HCT116 (cell line): ENCODE measurements at regions not wholly inside any gene's neighbourhood (a gene's known extent, or its start where the extent isn't known, plus 50 kb on each side); places are given as distances from the start of the nearest gene placed in this dataset.

Experiments
- ATAC-seq: fragments of 200-7000 bp; cut with Tn5 transposase; 2 replicates; pipeline ENCODE4 v1.9.1; 2020; ENCODE audit warnings: mild to moderate bottlenecking, moderate library complexity
- BruUV-seq: library from RNA; stranded (reverse); fragments of 400-500 nt; replicated peaks from 2 replicates; lab custom pipeline; 2021; lab: Mats Ljungman, UMichigan
- CTCF ChIA-PET: fragments of 300-600 bp; sonication (Branson Sonifier 250); formaldehyde crosslinking; loops from one replicate; lab custom pipeline; 2021; ENCODE audit warnings: antibody characterized with exemption; lab: Charles Lee
- POLR2A ChIA-PET: fragments of 300-600, 350-600 bp; sonication (Branson Sonifier 250); formaldehyde crosslinking; loops from one replicate; lab custom pipeline; 2021; ENCODE audit warnings: antibody characterized with exemption; lab: Charles Lee
- RAD21 ChIA-PET, 2 experiments: fragments of 300-600 bp; sonication (Branson Sonifier 250); formaldehyde crosslinking; loops; one replicate each; lab custom pipeline; 2023; ENCODE audit warnings: low total read pairs in 2 of 2; ENCODE audit not compliant: uncharacterized antibody in 2 of 2, unreplicated experiment in 2 of 2, low non-redundant PET in 1 of 2; lab: Charles Lee
- DNase-seq: peaks from one replicate; pipeline ENCODE4 v3.0.0-alpha.2; 2010; ENCODE audit warnings: low read depth, low spot score
- H2AFZ ChIP-seq: fragments of 200-600 bp; shearing (Covaris generic), sonication (generic); 2 replicates; pipeline ENCODE4 v1.6.1; 2017; ENCODE audit warnings: low read depth, mixed run types, mixed read lengths, antibody characterized with exemption, low read length; ENCODE audit not compliant: poor library complexity, severe bottlenecking
- H3K27ac ChIP-seq: 2 replicates; pipeline ENCODE4 v1.5.1; 2012; ENCODE audit warnings: low read depth, low read length
- H3K27me3 ChIP-seq: fragments of 200-600 bp; sonication (generic); 2 replicates; pipeline ENCODE4 v1.6.1; 2016; ENCODE audit warnings: mixed run types, low read length, mixed read lengths; ENCODE audit not compliant: insufficient read depth
- H3K36me3 ChIP-seq, 2 experiments: fragments of 200-500 bp in 1 of 2; fragments of 200-600 bp in 1 of 2; sonication (Bioruptor generic) in 1 of 2; sonication (generic) in 1 of 2; 2 replicates each; pipeline versions ENCODE4 v1.5.1 to v1.6.1; 2014 to 2016; ENCODE audit warnings: low read length in 2 of 2, inconsistent platforms in 1 of 2, mixed read lengths in 1 of 2, mixed run types in 1 of 2; ENCODE audit not compliant: insufficient read depth in 2 of 2, control insufficient read depth in 1 of 2
- H3K4me1 ChIP-seq, 2 experiments: fragments of 200-600 bp in 1 of 2; sonication (generic) in 1 of 2; 2 replicates each; pipeline versions ENCODE4 v1.5.1 to v1.6.1; 2012 to 2017; ENCODE audit warnings: low read length in 2 of 2, inconsistent platforms in 1 of 2, mild to moderate bottlenecking in 1 of 2, mixed read lengths in 1 of 2, mixed run types in 1 of 2, moderate library complexity in 1 of 2; ENCODE audit not compliant: insufficient read depth in 2 of 2, control insufficient read depth in 1 of 2
- H3K4me2 ChIP-seq: fragments of 200-600 bp; sonication (generic); 2 replicates; pipeline ENCODE4 v1.6.1; 2017; ENCODE audit warnings: mixed run types, low read length, mixed read lengths
- H3K4me3 ChIP-seq, 2 experiments: fragments of 200-600 bp in 1 of 2; sonication (generic) in 1 of 2; replicated peaks in 1 of 2; 2 replicates each; pipeline ENCODE4 v1.5.1; 2011 to 2016; ENCODE audit warnings: low read length in 2 of 2, control low read depth in 1 of 2, low read depth in 1 of 2, mild to moderate bottlenecking in 1 of 2, mixed read lengths in 1 of 2, mixed run types in 1 of 2
- H3K79me2 ChIP-seq: fragments of 200-600 bp; sonication (generic); 2 replicates; pipeline ENCODE4 v1.6.1; 2017; ENCODE audit warnings: mild to moderate bottlenecking, mixed run types, low read length, moderate library complexity, mixed read lengths; ENCODE audit not compliant: insufficient read depth
- H3K9ac ChIP-seq: fragments of 200-600 bp; sonication (generic); 2 replicates; pipeline ENCODE4 v1.6.1; 2016; ENCODE audit warnings: low read length, mixed read lengths
- H3K9me2 ChIP-seq: fragments of 200-600 bp; sonication (generic), shearing (Covaris generic); 2 replicates; pipeline ENCODE4 v1.6.1; 2017; ENCODE audit warnings: mixed run types, mild to moderate bottlenecking, moderate library complexity; ENCODE audit not compliant: insufficient read depth
- H3K9me3 ChIP-seq, 2 experiments: fragments of 200-500 bp in 1 of 2; fragments of 200-600 bp in 1 of 2; sonication (Bioruptor generic) in 1 of 2; sonication (generic) in 1 of 2; 2 replicates each; pipeline ENCODE4 v1.6.1; 2014 to 2017; ENCODE audit warnings: low read length in 2 of 2, mixed read lengths in 2 of 2, inconsistent platforms in 1 of 2, low read depth in 1 of 2, mild to moderate bottlenecking in 1 of 2, mixed run types in 1 of 2, moderate library complexity in 1 of 2; ENCODE audit not compliant: control insufficient read depth in 1 of 2, insufficient read depth in 1 of 2
- H4K20me1 ChIP-seq: fragments of 200-600 bp; sonication (generic), shearing (Covaris generic); 2 replicates; pipeline ENCODE4 v1.6.1; 2017; ENCODE audit warnings: mixed run types, mild to moderate bottlenecking, moderate library complexity; ENCODE audit not compliant: insufficient read depth
- CBX3 ChIP-seq: IDR thresholded peaks from 2 replicates; pipeline ENCODE4 v1.6.1; 2012; ENCODE audit warnings: low read depth
- CEBPB ChIP-seq: IDR thresholded peaks from 2 replicates; pipeline ENCODE4 v1.6.1; 2012; ENCODE audit warnings: low read depth
- EGR1 ChIP-seq: IDR thresholded peaks from 2 replicates; pipeline ENCODE4 v1.6.1; 2012; ENCODE audit warnings: low read depth
- ELF1 ChIP-seq: IDR thresholded peaks from 2 replicates; pipeline ENCODE4 v1.6.1; 2012; ENCODE audit warnings: low read depth, borderline replicate concordance
- EZH2 ChIP-seq: fragments of 200-600 bp; sonication (generic); IDR thresholded peaks from 2 replicates; pipeline ENCODE4 v1.6.1; 2017; ENCODE audit warnings: antibody characterized with exemption, mixed run types
- EZH2phosphoT487 ChIP-seq: fragments of 200-600 bp; IDR thresholded peaks from 2 replicates; pipeline ENCODE4 v1.6.1; 2018; ENCODE audit warnings: antibody characterized with exemption, borderline replicate concordance
- FOSL1 ChIP-seq: IDR thresholded peaks from 2 replicates; pipeline ENCODE4 v1.6.1; 2012; ENCODE audit warnings: low read depth
- JUND ChIP-seq: IDR thresholded peaks from 2 replicates; pipeline ENCODE4 v1.6.1; 2012
- POLR2AphosphoS5 ChIP-seq: IDR thresholded peaks from 2 replicates; pipeline ENCODE4 v1.6.1; 2011; ENCODE audit warnings: mild to moderate bottlenecking, low read depth, low read length, moderate library complexity
- RAD21 ChIP-seq: IDR thresholded peaks from 2 replicates; pipeline ENCODE4 v1.6.1; 2012; ENCODE audit warnings: low read depth, mild to moderate bottlenecking
- SIN3A ChIP-seq: IDR thresholded peaks from 2 replicates; pipeline ENCODE4 v1.6.1; 2012; ENCODE audit warnings: low read depth
- SP1 ChIP-seq: IDR thresholded peaks from 2 replicates; pipeline ENCODE4 v1.6.1; 2012; ENCODE audit warnings: low read depth
- SRF ChIP-seq: IDR thresholded peaks from 2 replicates; pipeline ENCODE4 v1.6.1; 2012; ENCODE audit warnings: low read depth
- ZFX ChIP-seq: fragments of 450-650 bp; IDR thresholded peaks from 2 replicates; pipeline ENCODE4 v1.6.1; 2017
- ZNF274 ChIP-seq: fragments of 200-500 bp; sonication (Bioruptor generic); IDR thresholded peaks from 2 replicates; pipeline ENCODE4 v1.6.1; 2014; ENCODE audit warnings: mild to moderate bottlenecking, low read depth, low read length, inconsistent platforms
- intact Hi-C: fragments of 100-400 bp; cut with micrococcal nuclease; formaldehyde crosslinking; loops from 2 replicates; pipeline ENCODE4 v1.10.0; 2022
- TF ChIP-seq, protein P1 (sequence below), 3 experiments: fragments of 200-600 bp in 1 of 3; sonication (generic) in 1 of 3; IDR thresholded peaks in 2 of 3; conservative IDR thresholded peaks in 1 of 3; 2 replicates each; pipeline ENCODE4 v1.5.1; 2012 to 2017; ENCODE audit warnings: low read depth in 2 of 3, low read length in 2 of 3, antibody characterized with exemption in 1 of 3, borderline replicate concordance in 1 of 3, control low read depth in 1 of 3, mild to moderate bottlenecking in 1 of 3, mixed read lengths in 1 of 3, mixed run types in 1 of 3, moderate library complexity in 1 of 3; ENCODE audit not compliant: insufficient read depth in 1 of 3
- TF ChIP-seq, protein P2 (sequence below): IDR thresholded peaks from 2 replicates; pipeline ENCODE4 v1.6.1; 2012
- TF ChIP-seq, protein P3 (sequence below): IDR thresholded peaks from 2 replicates; pipeline ENCODE4 v1.6.1; 2012
- TF ChIP-seq, protein P4 (sequence below): IDR thresholded peaks from 2 replicates; pipeline ENCODE4 v1.6.1; 2011; ENCODE audit warnings: mild to moderate bottlenecking, low read length, moderate library complexity; ENCODE audit not compliant: insufficient replicate concordance; ENCODE audit errors: extremely low read depth
- TF ChIP-seq, protein P5 (sequence below): IDR thresholded peaks from 2 replicates; pipeline ENCODE4 v1.6.1; 2012; ENCODE audit warnings: low read depth

DNA sequence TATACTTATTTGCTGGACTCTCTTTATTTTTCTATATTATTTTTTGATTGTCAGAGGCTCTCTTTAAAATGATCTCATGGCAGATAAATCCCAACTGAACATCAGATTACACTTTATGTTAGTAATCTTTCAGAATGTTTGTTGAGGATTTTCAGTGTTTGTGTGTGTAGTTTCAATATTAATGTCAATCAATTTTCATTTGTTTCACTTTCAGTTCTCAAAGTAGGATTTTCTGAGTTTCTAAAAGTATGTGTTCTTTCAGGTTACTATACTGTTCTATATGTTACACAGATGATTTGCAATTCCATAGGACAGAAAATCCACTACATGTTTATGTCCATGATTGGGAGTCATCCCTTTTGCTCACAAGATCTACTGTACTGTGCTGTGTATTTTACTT, 311.9 kb upstream of the POT1 start:
- H2AFZ ChIP-seq, result no peak overlapping the region
- no peak overlapping the region for H3K27ac ChIP-seq
- no TSS peak for BruUV-seq
- TF ChIP-seq RAD21 (no peak), EZH2 (no peak), SIN3A (no peak), EZH2phosphoT487 (no peak), ZFX (no peak), FOSL1 (no peak), CEBPB (no peak), ELF1 (no peak), ZNF274 (no peak), POLR2AphosphoS5 (no peak), EGR1 (no peak), CBX3 (no peak), JUND (no peak), SRF (no peak), SP1 (no peak)
- TF ChIP-seq, protein P1, sequence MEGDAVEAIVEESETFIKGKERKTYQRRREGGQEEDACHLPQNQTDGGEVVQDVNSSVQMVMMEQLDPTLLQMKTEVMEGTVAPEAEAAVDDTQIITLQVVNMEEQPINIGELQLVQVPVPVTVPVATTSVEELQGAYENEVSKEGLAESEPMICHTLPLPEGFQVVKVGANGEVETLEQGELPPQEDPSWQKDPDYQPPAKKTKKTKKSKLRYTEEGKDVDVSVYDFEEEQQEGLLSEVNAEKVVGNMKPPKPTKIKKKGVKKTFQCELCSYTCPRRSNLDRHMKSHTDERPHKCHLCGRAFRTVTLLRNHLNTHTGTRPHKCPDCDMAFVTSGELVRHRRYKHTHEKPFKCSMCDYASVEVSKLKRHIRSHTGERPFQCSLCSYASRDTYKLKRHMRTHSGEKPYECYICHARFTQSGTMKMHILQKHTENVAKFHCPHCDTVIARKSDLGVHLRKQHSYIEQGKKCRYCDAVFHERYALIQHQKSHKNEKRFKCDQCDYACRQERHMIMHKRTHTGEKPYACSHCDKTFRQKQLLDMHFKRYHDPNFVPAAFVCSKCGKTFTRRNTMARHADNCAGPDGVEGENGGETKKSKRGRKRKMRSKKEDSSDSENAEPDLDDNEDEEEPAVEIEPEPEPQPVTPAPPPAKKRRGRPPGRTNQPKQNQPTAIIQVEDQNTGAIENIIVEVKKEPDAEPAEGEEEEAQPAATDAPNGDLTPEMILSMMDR (IDR thresholded peaks at IDR 0.05 in 2 of 3, conservative IDR thresholded peaks at IDR 0.05 in 1 of 3; ENCODE audit: borderline replicate concordance in 1 of 3, insufficient read depth in 1 of 3, low read depth in 2 of 3, low read length in 2 of 3), result no peak
- TF ChIP-seq, protein P2, sequence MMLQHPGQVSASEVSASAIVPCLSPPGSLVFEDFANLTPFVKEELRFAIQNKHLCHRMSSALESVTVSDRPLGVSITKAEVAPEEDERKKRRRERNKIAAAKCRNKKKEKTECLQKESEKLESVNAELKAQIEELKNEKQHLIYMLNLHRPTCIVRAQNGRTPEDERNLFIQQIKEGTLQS, result no peak
- TF ChIP-seq, protein P3, sequence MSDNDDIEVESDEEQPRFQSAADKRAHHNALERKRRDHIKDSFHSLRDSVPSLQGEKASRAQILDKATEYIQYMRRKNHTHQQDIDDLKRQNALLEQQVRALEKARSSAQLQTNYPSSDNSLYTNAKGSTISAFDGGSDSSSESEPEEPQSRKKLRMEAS, result no peak
- TF ChIP-seq, protein P4, sequence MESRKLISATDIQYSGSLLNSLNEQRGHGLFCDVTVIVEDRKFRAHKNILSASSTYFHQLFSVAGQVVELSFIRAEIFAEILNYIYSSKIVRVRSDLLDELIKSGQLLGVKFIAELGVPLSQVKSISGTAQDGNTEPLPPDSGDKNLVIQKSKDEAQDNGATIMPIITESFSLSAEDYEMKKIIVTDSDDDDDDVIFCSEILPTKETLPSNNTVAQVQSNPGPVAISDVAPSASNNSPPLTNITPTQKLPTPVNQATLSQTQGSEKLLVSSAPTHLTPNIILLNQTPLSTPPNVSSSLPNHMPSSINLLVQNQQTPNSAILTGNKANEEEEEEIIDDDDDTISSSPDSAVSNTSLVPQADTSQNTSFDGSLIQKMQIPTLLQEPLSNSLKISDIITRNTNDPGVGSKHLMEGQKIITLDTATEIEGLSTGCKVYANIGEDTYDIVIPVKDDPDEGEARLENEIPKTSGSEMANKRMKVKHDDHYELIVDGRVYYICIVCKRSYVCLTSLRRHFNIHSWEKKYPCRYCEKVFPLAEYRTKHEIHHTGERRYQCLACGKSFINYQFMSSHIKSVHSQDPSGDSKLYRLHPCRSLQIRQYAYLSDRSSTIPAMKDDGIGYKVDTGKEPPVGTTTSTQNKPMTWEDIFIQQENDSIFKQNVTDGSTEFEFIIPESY, result no peak
- TF ChIP-seq, protein P5, sequence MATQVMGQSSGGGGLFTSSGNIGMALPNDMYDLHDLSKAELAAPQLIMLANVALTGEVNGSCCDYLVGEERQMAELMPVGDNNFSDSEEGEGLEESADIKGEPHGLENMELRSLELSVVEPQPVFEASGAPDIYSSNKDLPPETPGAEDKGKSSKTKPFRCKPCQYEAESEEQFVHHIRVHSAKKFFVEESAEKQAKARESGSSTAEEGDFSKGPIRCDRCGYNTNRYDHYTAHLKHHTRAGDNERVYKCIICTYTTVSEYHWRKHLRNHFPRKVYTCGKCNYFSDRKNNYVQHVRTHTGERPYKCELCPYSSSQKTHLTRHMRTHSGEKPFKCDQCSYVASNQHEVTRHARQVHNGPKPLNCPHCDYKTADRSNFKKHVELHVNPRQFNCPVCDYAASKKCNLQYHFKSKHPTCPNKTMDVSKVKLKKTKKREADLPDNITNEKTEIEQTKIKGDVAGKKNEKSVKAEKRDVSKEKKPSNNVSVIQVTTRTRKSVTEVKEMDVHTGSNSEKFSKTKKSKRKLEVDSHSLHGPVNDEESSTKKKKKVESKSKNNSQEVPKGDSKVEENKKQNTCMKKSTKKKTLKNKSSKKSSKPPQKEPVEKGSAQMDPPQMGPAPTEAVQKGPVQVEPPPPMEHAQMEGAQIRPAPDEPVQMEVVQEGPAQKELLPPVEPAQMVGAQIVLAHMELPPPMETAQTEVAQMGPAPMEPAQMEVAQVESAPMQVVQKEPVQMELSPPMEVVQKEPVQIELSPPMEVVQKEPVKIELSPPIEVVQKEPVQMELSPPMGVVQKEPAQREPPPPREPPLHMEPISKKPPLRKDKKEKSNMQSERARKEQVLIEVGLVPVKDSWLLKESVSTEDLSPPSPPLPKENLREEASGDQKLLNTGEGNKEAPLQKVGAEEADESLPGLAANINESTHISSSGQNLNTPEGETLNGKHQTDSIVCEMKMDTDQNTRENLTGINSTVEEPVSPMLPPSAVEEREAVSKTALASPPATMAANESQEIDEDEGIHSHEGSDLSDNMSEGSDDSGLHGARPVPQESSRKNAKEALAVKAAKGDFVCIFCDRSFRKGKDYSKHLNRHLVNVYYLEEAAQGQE, result no peak
- TF ChIP-seq, all 23 proteins: peak for 0
- no peaks in the 10 kb centered on the region for H3K9me3 ChIP-seq
- no peak overlapping the region for H3K4me2 ChIP-seq
- H3K4me3 ChIP-seq, result no peak overlapping the region
- 0 out of 2 replicates have a peak, but pooled peaks cover 3% of the 10 kb centered on the region for H3K9me2 ChIP-seq
- POLR2A ChIA-PET, result no interaction called here
- ATAC-seq (no peak), DNase-seq (no peak)
- no peaks in the 10 kb centered on the region for H4K20me1 ChIP-seq
- no peaks in the 10 kb centered on the region for H3K27me3 ChIP-seq
- CTCF ChIA-PET, result no interaction called here
- intact Hi-C loops, result no loop called here
- RAD21 ChIA-PET, result no interaction called here
- no peak overlapping the region for H3K9ac ChIP-seq
- no peaks in the 10 kb centered on the region for H3K4me1 ChIP-seq
- H3K36me3 ChIP-seq, result no peaks in the 10 kb centered on the region
- H3K79me2 ChIP-seq, result no peaks in the 10 kb centered on the region
